Sigmoid colon (tissue), 6 donors: ENCODE measurements at regions not wholly inside any gene's neighbourhood (a gene's known extent, or its start where the extent isn't known, plus 50 kb on each side); places are given as distances from the start of the nearest gene placed in this dataset.
"Not testable (repeated sequence)": the region's sequence is repeated elsewhere in the genome, so short reads cannot be mapped to it uniquely, and the experiment has no call there.

Experiments used
- DNase-seq: peaks from one replicate; pipeline ENCODE4 v3.0.0-alpha.2; 2019
- H3K27ac ChIP-seq, 4 donors: fragments of 200-600 bp; sonication (generic); one replicate each; pipeline ENCODE4 v1.5.1; 2016 to 2019; ENCODE audit warnings: mild to moderate bottlenecking in 1 of 4
- H3K27me3 ChIP-seq, 3 donors: fragments of 200-600 bp; sonication (generic); one replicate each; pipeline ENCODE4 v1.5.1; 2019; ENCODE audit warnings: mild to moderate bottlenecking in 1 of 3
- H3K36me3 ChIP-seq, 4 donors: fragments of 200-600 bp; sonication (generic); one replicate each; pipeline ENCODE4 v1.5.1; 2016 to 2019
- H3K4me1 ChIP-seq, 4 donors: fragments of 200-600 bp; sonication (generic); one replicate each; pipeline ENCODE4 v1.5.1; 2017 to 2019
- H3K4me3 ChIP-seq, 4 donors: fragments of 200-600 bp; sonication (generic); one replicate each; pipeline ENCODE4 v1.5.1; 2017 to 2019; ENCODE audit warnings: mild to moderate bottlenecking in 2 of 4, moderate library complexity in 1 of 4
- H3K9me3 ChIP-seq, 4 donors: fragments of 200-600 bp in 3 of 4; sonication (generic) in 3 of 4; one replicate each; pipeline versions ENCODE4 v1.5.1 to v1.6.1; 2013 to 2019
- EP300 ChIP-seq, 4 donors: sonication (generic); formaldehyde crosslinking; IDR thresholded peaks; one replicate each; pipeline ENCODE4 v1.6.1; 2017; ENCODE audit warnings: antibody characterized with exemption in 4 of 4
- POLR2A ChIP-seq, 2 donors: fragments of 450-650 bp; IDR thresholded peaks; one replicate each; pipeline ENCODE4 v1.6.1; 2016; ENCODE audit warnings: antibody characterized with exemption in 2 of 2, mild to moderate bottlenecking in 2 of 2, moderate library complexity in 2 of 2
- POLR2AphosphoS5 ChIP-seq, 4 donors: sonication (generic); formaldehyde crosslinking; IDR thresholded peaks; one replicate each; pipeline ENCODE4 v1.6.1; 2017; ENCODE audit warnings: antibody characterized with exemption in 4 of 4
- WGBS, 2 donors: extraction: QIAGEN DNeasy Blood & Tissue Kit; methylation state at CpG; one replicate each; pipeline ENCODE4 v1.1.7; 2013; 5-methylcytosine and 5-hydroxymethylcytosine counted together
- intact Hi-C: fragments of 100-400 bp; cut with DNase I; formaldehyde crosslinking; loops from one replicate; pipeline ENCODE4 v1.15.1; 2023
- TF ChIP-seq, protein P1 (sequence below), 4 experiments: fragments of 450-650 bp in 3 of 4; fragments of 200-600 bp in 1 of 4; IDR thresholded peaks; one replicate each; pipeline ENCODE4 v1.5.1; 2016 to 2019; ENCODE audit warnings: antibody characterized with exemption in 4 of 4, mild to moderate bottlenecking in 3 of 4, moderate library complexity in 2 of 4
- donor health status: healthy with polysubstance abuse.
- donor health status: healthy.

DNA sequence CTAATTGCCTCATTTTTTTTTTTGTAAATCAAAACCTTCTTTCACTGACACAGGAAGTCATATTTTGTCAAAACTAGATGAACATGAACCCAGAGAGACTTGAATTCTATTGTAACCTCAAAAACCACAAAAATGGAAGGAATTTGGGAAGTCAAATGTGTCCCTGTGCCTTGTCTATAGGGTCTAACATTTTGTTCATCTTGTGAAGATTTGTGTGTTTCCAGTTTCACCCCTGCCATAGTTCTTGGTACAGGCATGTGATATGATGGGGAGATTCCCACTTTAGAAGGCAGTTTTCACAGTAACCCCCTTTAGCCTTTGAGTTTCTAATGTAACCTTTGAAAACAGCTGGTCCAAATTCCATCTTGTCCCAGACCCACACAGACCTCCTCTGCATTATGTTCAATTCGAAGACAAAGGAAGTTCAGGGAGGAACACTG lies 318.5 kb upstream of the ADAMTS9 start:
- Histone ChIP-seq H3K9me3 (no peaks in the 10 kb centered on the region), H3K27ac (no peak overlapping the region), H3K36me3 (peaks cover 0 to 14% (median 0%) of the 10 kb centered on the region in 4 donors), H3K27me3 (no peaks in the 10 kb centered on the region), H3K4me1 (no peaks in the 10 kb centered on the region), H3K4me3 (no peak overlapping the region)
- TF ChIP-seq POLR2AphosphoS5 (IDR thresholded peaks at IDR 0.05) = no peak
- TF ChIP-seq EP300 (IDR thresholded peaks at IDR 0.05) = no peak
- no peak for TF ChIP-seq POLR2A (IDR thresholded peaks at IDR 0.05)
- TF ChIP-seq, protein P1, sequence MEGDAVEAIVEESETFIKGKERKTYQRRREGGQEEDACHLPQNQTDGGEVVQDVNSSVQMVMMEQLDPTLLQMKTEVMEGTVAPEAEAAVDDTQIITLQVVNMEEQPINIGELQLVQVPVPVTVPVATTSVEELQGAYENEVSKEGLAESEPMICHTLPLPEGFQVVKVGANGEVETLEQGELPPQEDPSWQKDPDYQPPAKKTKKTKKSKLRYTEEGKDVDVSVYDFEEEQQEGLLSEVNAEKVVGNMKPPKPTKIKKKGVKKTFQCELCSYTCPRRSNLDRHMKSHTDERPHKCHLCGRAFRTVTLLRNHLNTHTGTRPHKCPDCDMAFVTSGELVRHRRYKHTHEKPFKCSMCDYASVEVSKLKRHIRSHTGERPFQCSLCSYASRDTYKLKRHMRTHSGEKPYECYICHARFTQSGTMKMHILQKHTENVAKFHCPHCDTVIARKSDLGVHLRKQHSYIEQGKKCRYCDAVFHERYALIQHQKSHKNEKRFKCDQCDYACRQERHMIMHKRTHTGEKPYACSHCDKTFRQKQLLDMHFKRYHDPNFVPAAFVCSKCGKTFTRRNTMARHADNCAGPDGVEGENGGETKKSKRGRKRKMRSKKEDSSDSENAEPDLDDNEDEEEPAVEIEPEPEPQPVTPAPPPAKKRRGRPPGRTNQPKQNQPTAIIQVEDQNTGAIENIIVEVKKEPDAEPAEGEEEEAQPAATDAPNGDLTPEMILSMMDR (IDR thresholded peaks at IDR 0.05) = no peak
- intact Hi-C loops = no loop called here
- WGBS, 2 donors = 61 to 78% methylated on average over 1 of the region's 1 CpG
- DNase-seq = no peak

DNA sequence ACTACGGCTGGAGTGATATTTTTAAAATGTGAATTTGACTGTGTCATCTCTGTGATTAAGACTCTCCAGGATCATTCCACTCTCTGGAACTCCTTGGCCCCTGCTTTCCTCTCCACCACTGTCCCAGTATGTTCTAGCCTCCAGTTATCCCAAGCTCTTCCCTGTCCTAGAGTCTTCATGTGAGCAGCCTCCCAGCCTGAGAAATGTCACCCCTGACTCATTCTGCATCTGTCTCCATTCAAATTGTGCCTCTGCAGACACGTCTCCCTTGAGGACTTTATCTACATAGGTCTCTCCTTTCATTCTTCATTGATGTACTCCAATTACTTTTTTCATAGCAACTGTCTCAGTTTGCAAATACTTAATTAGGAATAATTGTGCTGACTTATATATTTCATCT lies 317.7 kb upstream of the ADAMTS9 start:
- no peaks in the 10 kb centered on the region for H3K4me1 ChIP-seq
- DNase-seq = no peak
- no peak overlapping the region for H3K4me3 ChIP-seq
- H3K27me3 ChIP-seq = no peaks in the 10 kb centered on the region
- H3K9me3 ChIP-seq = no peaks in the 10 kb centered on the region
- intact Hi-C loops = no loop called here
- H3K36me3 ChIP-seq = peaks cover 0 to 6% (median 0%) of the 10 kb centered on the region in 4 donors
- H3K27ac ChIP-seq = no peak overlapping the region
- no peak for TF ChIP-seq POLR2AphosphoS5 (IDR thresholded peaks at IDR 0.05)
- TF ChIP-seq POLR2A (IDR thresholded peaks at IDR 0.05) = no peak
- no peak for TF ChIP-seq EP300 (IDR thresholded peaks at IDR 0.05)
- TF ChIP-seq, protein P1 (IDR thresholded peaks at IDR 0.05) = no peak
- 90% methylated on average over 2 of the region's 2 CpGs for WGBS, 2 donors

DNA sequence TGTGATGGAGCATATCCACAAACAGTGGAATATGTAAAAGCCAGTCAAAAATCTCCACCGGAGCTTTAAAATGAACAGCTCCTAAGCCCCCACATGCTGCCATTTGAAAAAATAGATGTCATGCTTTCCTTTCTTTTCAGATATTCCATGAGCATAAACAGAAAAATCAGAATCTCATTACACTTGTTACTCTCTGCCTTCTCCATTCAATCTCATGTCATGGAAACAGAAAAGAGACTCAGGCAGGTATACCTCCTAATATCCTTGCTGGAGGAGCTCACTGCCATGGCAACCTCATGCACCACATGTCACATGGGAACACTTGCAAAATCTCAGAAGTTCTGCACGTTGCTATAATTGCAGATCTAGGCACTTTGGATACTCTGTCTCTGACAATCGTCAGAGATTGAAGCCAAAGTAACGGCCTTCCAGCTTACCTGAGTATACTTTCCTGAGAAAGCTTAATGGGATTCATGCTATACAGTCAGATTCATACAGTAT lies 317.0 kb upstream of the ADAMTS9 start:
- Histone ChIP-seq H3K4me3 (no peak overlapping the region), H3K36me3 (no peaks in the 10 kb centered on the region), H3K4me1 (no peaks in the 10 kb centered on the region), H3K27ac (no peak overlapping the region), H3K27me3 (no peaks in the 10 kb centered on the region), H3K9me3 (no peaks in the 10 kb centered on the region)
- DNase-seq = no peak
- intact Hi-C loops = no loop called here
- no peak for TF ChIP-seq POLR2A (IDR thresholded peaks at IDR 0.05)
- TF ChIP-seq, protein P1 (IDR thresholded peaks at IDR 0.05) = no peak
- TF ChIP-seq POLR2AphosphoS5 (IDR thresholded peaks at IDR 0.05) = no peak
- no peak for TF ChIP-seq EP300 (IDR thresholded peaks at IDR 0.05)
- WGBS, 2 donors = 80 to 85% methylated on average over 4 of the region's 4 CpGs

- no peak for DNase-seq
- Histone ChIP-seq H3K27ac (no peak overlapping the region), H3K4me1 (no peaks in the 10 kb centered on the region), H3K9me3 (no peaks in the 10 kb centered on the region), H3K4me3 (no peak overlapping the region), H3K27me3 (no peaks in the 10 kb centered on the region), H3K36me3 (no peaks in the 10 kb centered on the region)
- TF ChIP-seq POLR2AphosphoS5 (IDR thresholded peaks at IDR 0.05) (no peak), POLR2A (IDR thresholded peaks at IDR 0.05) (no peak), EP300 (IDR thresholded peaks at IDR 0.05) (no peak)
- TF ChIP-seq, protein P1 (IDR thresholded peaks at IDR 0.05) = no peak
- intact Hi-C loops = no loop called here
- WGBS, 2 donors = 24 to 74% methylated on average over 1 of the region's 1 CpG
Measured at GRCh38 chr3:65004306-65004705, 316.5 kb upstream of the ADAMTS9 start.

DNA sequence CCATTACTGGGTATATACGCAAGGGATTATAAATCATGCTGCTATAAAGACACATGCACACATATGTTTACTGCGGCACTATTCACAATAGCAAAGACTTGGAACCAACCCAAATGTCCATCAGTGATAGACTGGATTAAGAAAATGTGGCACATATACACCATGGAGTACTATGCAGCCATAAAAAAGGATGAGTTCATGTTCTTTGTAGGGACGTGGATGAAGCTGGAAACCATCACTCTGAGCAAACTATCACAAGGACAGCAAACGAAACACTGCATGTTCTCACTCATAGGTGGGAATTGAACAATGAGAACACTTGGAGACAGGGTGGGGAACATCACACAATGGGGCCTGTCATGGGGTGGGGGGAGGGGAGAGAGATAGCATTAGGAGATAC lies 313.3 kb upstream of the ADAMTS9 start:
- 87 to 89% methylated on average over 4 of the region's 4 CpGs for WGBS, 2 donors
- not testable (repeated sequence) for H3K4me3 ChIP-seq, DNase-seq

More for the DNA sequence above, 313.3 kb upstream of the ADAMTS9 start:
- H3K27me3 ChIP-seq, H3K9me3 ChIP-seq, H3K36me3 ChIP-seq, intact Hi-C loops, H3K4me1 ChIP-seq, H3K27ac ChIP-seq: not testable (repeated sequence)
